SK-N-SH treated with all-trans-retinoic acid at 6 μM for 48 hours (cell line): ENCODE measurements at regions not wholly inside any gene's neighbourhood (a gene's known extent, or its start where the extent isn't known, plus 50 kb on each side); places are given as distances from the start of the nearest gene placed in this dataset.

Source experiments
- ATAC-seq: fragments of 200-7000 bp; cut with Tn5 transposase; 3 replicates; pipeline ENCODE4 v1.9.1; 2020; ENCODE audit warnings: mild to moderate bottlenecking, moderate library complexity
- ARNTL ChIP-seq: fragments of 450-650 bp; formaldehyde crosslinking; IDR thresholded peaks from 2 replicates; pipeline ENCODE4 v1.5.0; 2020; ENCODE audit warnings: low read depth, mild to moderate bottlenecking, moderate library complexity, borderline replicate concordance
- BACH2 ChIP-seq: fragments of 250-450 bp; sonication (Bioruptor Pico); IDR thresholded peaks from 2 replicates; pipeline ENCODE4 v1.9.0; 2021; ENCODE audit warnings: mild to moderate bottlenecking, borderline replicate concordance
- CREB5 ChIP-seq: fragments of 250-450 bp; sonication (Bioruptor Pico); IDR thresholded peaks from 2 replicates; pipeline ENCODE4 v1.5.1; 2020; ENCODE audit warnings: low read depth, mild to moderate bottlenecking, moderate library complexity
- CSDC2 ChIP-seq: fragments of 250-450 bp; sonication (Bioruptor Pico); IDR thresholded peaks from 2 replicates; pipeline ENCODE4 v1.5.0; 2020; ENCODE audit warnings: mild to moderate bottlenecking, moderate library complexity
- CSRNP3 ChIP-seq: fragments of 250-450 bp; sonication (Bioruptor Pico); IDR thresholded peaks from 2 replicates; pipeline ENCODE4 v1.5.1; 2021; ENCODE audit warnings: mild to moderate bottlenecking, moderate library complexity
- ESRRG ChIP-seq: fragments of 250-450 bp; sonication (Bioruptor Pico); IDR thresholded peaks from 2 replicates; pipeline ENCODE4 v1.6.1; 2021; ENCODE audit warnings: mild to moderate bottlenecking
- GLIS3 ChIP-seq: fragments of 250-450 bp; sonication (Bioruptor Pico); IDR thresholded peaks from 2 replicates; pipeline ENCODE4 v1.5.0; 2020; ENCODE audit warnings: mild to moderate bottlenecking, moderate library complexity
- ISL1 ChIP-seq: fragments of 250-450 bp; sonication (Bioruptor Pico); IDR thresholded peaks from 2 replicates; pipeline ENCODE4 v2.1.2; 2022; ENCODE audit warnings: mild to moderate bottlenecking, moderate library complexity
- OSR1 ChIP-seq: fragments of 250-450 bp; sonication (Bioruptor Pico); IDR thresholded peaks from 2 replicates; pipeline ENCODE4 v1.8.0; 2022; ENCODE audit warnings: moderate library complexity, mild to moderate bottlenecking, inconsistent platforms
- PATZ1 ChIP-seq: fragments of 250-450 bp; sonication (Bioruptor Pico); IDR thresholded peaks from 2 replicates; pipeline ENCODE4 v1.8.0; 2020; ENCODE audit warnings: mild to moderate bottlenecking, moderate library complexity, borderline replicate concordance
- POU6F1 ChIP-seq: fragments of 250-450 bp; sonication (Bioruptor Pico); IDR thresholded peaks from 2 replicates; pipeline ENCODE4 v1.8.0; 2021; ENCODE audit warnings: low read depth, mild to moderate bottlenecking, moderate library complexity, borderline replicate concordance
- PPARA ChIP-seq: fragments of 250-450 bp; sonication (Bioruptor Pico); IDR thresholded peaks from 2 replicates; pipeline ENCODE4 v1.5.0; 2020; ENCODE audit warnings: mild to moderate bottlenecking, borderline replicate concordance
- RARB ChIP-seq: fragments of 250-450 bp; sonication (Bioruptor Pico); IDR thresholded peaks from 2 replicates; pipeline ENCODE4 v1.8.0; 2021; ENCODE audit warnings: mild to moderate bottlenecking, moderate library complexity
- TCF4 ChIP-seq: fragments of 250-450 bp; sonication (Bioruptor Pico); IDR thresholded peaks from 2 replicates; pipeline ENCODE4 v1.8.0; 2021; ENCODE audit warnings: mild to moderate bottlenecking, moderate library complexity, borderline replicate concordance
- TOX ChIP-seq: fragments of 250-450 bp; sonication (Bioruptor Pico); IDR thresholded peaks from 2 replicates; pipeline ENCODE4 v1.8.0; 2021; ENCODE audit warnings: mild to moderate bottlenecking, moderate library complexity, borderline replicate concordance
- TSHZ2 ChIP-seq: fragments of 250-450 bp; sonication (Bioruptor Pico); IDR thresholded peaks from 2 replicates; pipeline ENCODE4 v1.5.0; 2020; ENCODE audit warnings: mild to moderate bottlenecking, moderate library complexity
- ZC3H10 ChIP-seq: fragments of 250-450 bp; sonication (Bioruptor Pico); IDR thresholded peaks from 2 replicates; pipeline ENCODE4 v1.5.1; 2021; ENCODE audit warnings: mild to moderate bottlenecking, moderate library complexity
- ZFP3 ChIP-seq: fragments of 250-450 bp; sonication (Bioruptor Pico); IDR thresholded peaks from 2 replicates; pipeline ENCODE4 v1.5.0; 2020; ENCODE audit warnings: mild to moderate bottlenecking, moderate library complexity
- ZNF565 ChIP-seq: fragments of 450-650 bp; formaldehyde crosslinking; conservative IDR thresholded peaks from 2 replicates; pipeline ENCODE4 v1.5.0; 2020; ENCODE audit warnings: low read depth, mild to moderate bottlenecking, moderate library complexity
- ZNF70 ChIP-seq: fragments of 450-650 bp; formaldehyde crosslinking; IDR thresholded peaks from 2 replicates; pipeline ENCODE4 v1.5.0; 2020; ENCODE audit warnings: mild to moderate bottlenecking, moderate library complexity
- ZNF8 ChIP-seq: fragments of 450-650 bp; formaldehyde crosslinking; IDR thresholded peaks from 2 replicates; pipeline ENCODE4 v1.5.0; 2020; ENCODE audit warnings: mild to moderate bottlenecking, moderate library complexity

GRCh38 chr2:200732866-200733265 lies 78.8 kb upstream of the BZW1 start:
- TF ChIP-seq ZC3H10 (CRISPR knock-in tag) = no peak
- no peak for TF ChIP-seq TSHZ2
- ATAC-seq = no peak

- ATAC-seq = no peak
- TF ChIP-seq PATZ1 = no peak
- TF ChIP-seq TSHZ2 = no peak
- no peak for TF ChIP-seq RARB (CRISPR knock-in tag)
- TF ChIP-seq CREB5 = no peak
- TF ChIP-seq POU6F1 = no peak
- no peak for TF ChIP-seq CSRNP3 (CRISPR knock-in tag)
- no peak for TF ChIP-seq GLIS3 (CRISPR knock-in tag)
- TF ChIP-seq OSR1 (CRISPR knock-in tag) = no peak
- TF ChIP-seq ISL1 = no peak
- no peak for TF ChIP-seq BACH2 (CRISPR knock-in tag)
- TF ChIP-seq ZFP3 (CRISPR knock-in tag) = no peak
- TF ChIP-seq TCF4 (CRISPR knock-in tag) = no peak
- TF ChIP-seq PPARA (CRISPR knock-in tag) = no peak
- TF ChIP-seq ARNTL = no peak
- TF ChIP-seq CSDC2 (CRISPR knock-in tag) = no peak
Observed at GRCh38 chr2:200733713-200734198, 78.0 kb upstream of the BZW1 start.

GRCh38 chr2:200735061-200735460 lies 76.6 kb upstream of the BZW1 start:
- TF ChIP-seq TCF4 (CRISPR knock-in tag) (no peak), TOX (CRISPR knock-in tag) (no peak), POU6F1 (no peak), PATZ1 (no peak), ZNF8 (no peak), ZNF70 (no peak), ZNF565 (CRISPR knock-in tag) (no peak), CSRNP3 (CRISPR knock-in tag) (no peak), ESRRG (CRISPR knock-in tag) (no peak), RARB (CRISPR knock-in tag) (no peak), CSDC2 (CRISPR knock-in tag) (no peak), ZFP3 (CRISPR knock-in tag) (no peak)
- ATAC-seq = no peak
